ENCODE measurements at regions not wholly inside any gene's neighbourhood (a gene's known extent, or its start where the extent isn't known, plus 50 kb on each side); places are given as distances from the start of the nearest gene placed in this dataset.
"Not testable (repeated sequence)": the region's sequence is repeated elsewhere in the genome, so short reads cannot be mapped to it uniquely, and the experiment has no call there.

DNA sequence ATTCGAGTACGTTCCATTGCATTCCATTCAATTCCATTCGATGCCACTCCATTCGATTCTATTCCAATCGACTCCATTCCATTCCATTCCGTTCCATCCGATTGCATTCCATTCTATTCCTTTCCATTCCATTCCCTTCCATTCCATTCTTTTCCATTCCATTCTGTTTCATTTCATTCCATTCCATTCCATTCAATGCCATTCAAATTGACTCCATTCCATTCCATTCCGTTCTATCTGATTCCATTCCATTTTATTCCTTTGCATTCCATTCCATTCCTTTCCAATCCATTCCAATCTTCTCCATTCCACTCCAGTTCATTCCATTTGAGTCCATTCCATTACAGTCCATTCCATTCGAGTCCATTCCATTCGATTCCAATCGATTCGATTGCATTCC, 2580.0 kb upstream of the TPTE start:
- not testable (repeated sequence) for H3K79me2 ChIP-seq (ENCODE audit: control insufficient read depth, insufficient read depth, low read length); H3K27me3 ChIP-seq (ENCODE audit: insufficient read depth, low read length, poor library complexity); H2BK120ac ChIP-seq (ENCODE audit: low read depth, low read length); H3K36me3 ChIP-seq (ENCODE audit: control insufficient read depth, insufficient read depth, low read length); H3K27ac ChIP-seq (ENCODE audit: low read depth, low read length); H2BK5ac ChIP-seq (ENCODE audit: low read length); H2BK15ac ChIP-seq (replicated peaks; ENCODE audit: low read depth); H3K18ac ChIP-seq (ENCODE audit: low read length); H4K5ac ChIP-seq (ENCODE audit: low read length); H3K4ac ChIP-seq (ENCODE audit: low read depth, low read length); H3K79me1 ChIP-seq (ENCODE audit: low read length); H3K9ac ChIP-seq (ENCODE audit: low read length); H3K4me2 ChIP-seq (ENCODE audit: low read length); H3K4me3 ChIP-seq (ENCODE audit: low read length); DNase-seq; H2AK5ac ChIP-seq (ENCODE audit: low read length); H3K4me1 ChIP-seq (ENCODE audit: control insufficient read depth, low read depth, low read length); H4K8ac ChIP-seq (ENCODE audit: low read depth, low read length); H3K23ac ChIP-seq (ENCODE audit: low read length); H3K56ac ChIP-seq (ENCODE audit: low read length)
- WGBS (ENCODE audit: extremely low coverage, insufficient coverage, low lambda C conversion rate), result 100% methylated on average over 5 of the region's 12 CpGs

DNA sequence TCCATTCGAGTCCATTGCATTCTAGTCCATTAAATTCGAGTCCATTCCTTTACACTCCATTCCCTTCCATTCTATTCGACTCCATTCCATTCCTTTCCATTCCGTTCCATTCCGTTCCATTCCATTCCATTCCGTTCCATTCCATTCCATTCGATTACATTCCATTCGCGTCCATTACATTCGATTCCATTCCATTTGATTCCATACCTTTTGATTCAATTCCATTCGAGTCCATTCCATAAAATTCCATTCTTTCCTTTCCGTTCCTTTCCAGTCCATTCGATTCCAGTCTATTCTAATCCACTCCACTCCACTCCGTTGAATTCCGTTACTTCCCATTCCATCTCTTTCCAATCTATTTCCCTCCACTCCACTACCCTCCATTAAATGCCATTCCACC, 2579.2 kb upstream of the TPTE start:
- not testable (repeated sequence) for H3K18ac ChIP-seq (ENCODE audit: low read length); H4K5ac ChIP-seq (ENCODE audit: low read length); H2BK120ac ChIP-seq (ENCODE audit: low read depth, low read length); H3K36me3 ChIP-seq (ENCODE audit: control insufficient read depth, insufficient read depth, low read length); H3K79me2 ChIP-seq (ENCODE audit: control insufficient read depth, insufficient read depth, low read length); H3K79me1 ChIP-seq (ENCODE audit: low read length); H2AK5ac ChIP-seq (ENCODE audit: low read length); H3K9ac ChIP-seq (ENCODE audit: low read length); H3K27me3 ChIP-seq (ENCODE audit: insufficient read depth, low read length, poor library complexity); H3K4me1 ChIP-seq (ENCODE audit: control insufficient read depth, low read depth, low read length); H3K27ac ChIP-seq (ENCODE audit: low read depth, low read length); H4K8ac ChIP-seq (ENCODE audit: low read depth, low read length); DNase-seq; H3K23ac ChIP-seq (ENCODE audit: low read length); H3K56ac ChIP-seq (ENCODE audit: low read length); H3K4me2 ChIP-seq (ENCODE audit: low read length); H2BK5ac ChIP-seq (ENCODE audit: low read length); H2BK15ac ChIP-seq (replicated peaks; ENCODE audit: low read depth); H3K4ac ChIP-seq (ENCODE audit: low read depth, low read length)
- H3K4me3 ChIP-seq (ENCODE audit: low read length), result peak overlapping the region; percentile 7
- 98% methylated on average over 14 of the region's 15 CpGs for WGBS (ENCODE audit: extremely low coverage, insufficient coverage, low lambda C conversion rate)

DNA sequence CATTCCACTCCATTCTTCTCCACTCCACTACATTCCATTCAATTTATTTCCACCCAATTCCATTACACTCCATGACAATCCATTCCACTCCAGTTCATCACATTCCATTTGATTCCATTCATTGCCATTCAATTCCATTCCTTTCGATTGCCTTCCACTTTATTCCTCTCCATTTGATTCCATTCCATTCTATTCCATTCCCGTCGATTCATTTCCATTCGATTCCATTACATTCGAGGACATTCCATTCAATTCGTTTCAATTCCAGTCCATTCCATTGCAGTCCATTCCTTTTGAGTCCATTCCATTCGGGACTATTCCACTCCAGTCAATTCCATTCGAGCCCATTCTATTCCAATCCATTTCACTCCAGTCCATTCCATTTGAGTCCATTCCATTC, 2577.8 kb upstream of the TPTE start:
- WGBS (ENCODE audit: extremely low coverage, insufficient coverage, low lambda C conversion rate), result 100% methylated on average over 5 of the region's 8 CpGs
- not testable (repeated sequence) for H2BK5ac ChIP-seq (ENCODE audit: low read length)

DNA sequence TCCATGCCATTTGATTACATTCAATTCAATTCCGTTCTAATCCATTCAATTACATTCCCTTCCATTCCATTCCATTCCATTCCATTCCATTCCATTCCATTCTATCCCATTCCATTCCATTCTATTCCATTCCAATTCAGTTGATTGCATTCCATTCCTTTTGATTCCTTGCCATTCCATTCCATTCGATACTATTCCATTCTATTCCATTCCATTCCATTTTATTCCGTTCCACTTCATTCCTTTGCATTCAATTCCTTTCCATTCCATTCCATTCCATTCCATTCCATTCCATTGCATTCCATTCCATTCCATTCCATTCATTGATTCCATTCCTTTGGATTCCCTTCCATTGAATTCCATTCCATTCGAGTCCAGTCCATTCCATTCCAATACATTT, 2574.0 kb upstream of the TPTE start:
- no peak overlapping the region for H3K9ac ChIP-seq (ENCODE audit: low read length)
- no peak overlapping the region for H2BK15ac ChIP-seq (replicated peaks; ENCODE audit: low read depth)
- H3K79me1 ChIP-seq (ENCODE audit: low read length), result no peaks in the 10 kb centered on the region
- H3K79me2 ChIP-seq (ENCODE audit: control insufficient read depth, insufficient read depth, low read length), result no peaks in the 10 kb centered on the region
- no peaks in the 10 kb centered on the region for H3K4me1 ChIP-seq (ENCODE audit: control insufficient read depth, low read depth, low read length)
- H3K23ac ChIP-seq (ENCODE audit: low read length), result no peak overlapping the region
- no peak overlapping the region for H4K8ac ChIP-seq (ENCODE audit: low read depth, low read length)
- H3K4ac ChIP-seq (ENCODE audit: low read depth, low read length), result no peak overlapping the region
- H3K18ac ChIP-seq (ENCODE audit: low read length), result no peak overlapping the region
- no peak overlapping the region for H4K5ac ChIP-seq (ENCODE audit: low read length)
- no peak overlapping the region for H3K56ac ChIP-seq (ENCODE audit: low read length)
- H2BK120ac ChIP-seq (ENCODE audit: low read depth, low read length), result no peak overlapping the region
- H3K27ac ChIP-seq (ENCODE audit: low read depth, low read length), result no peak overlapping the region
- H3K4me3 ChIP-seq (ENCODE audit: low read length), result peak overlapping the region; percentile 10
- H3K4me2 ChIP-seq (ENCODE audit: low read length), result no peak overlapping the region
- no peak for DNase-seq
- no peaks in the 10 kb centered on the region for H3K36me3 ChIP-seq (ENCODE audit: control insufficient read depth, insufficient read depth, low read length)
- no peak overlapping the region for H2AK5ac ChIP-seq (ENCODE audit: low read length)
- 98% methylated on average over 4 of the region's 4 CpGs for WGBS (ENCODE audit: extremely low coverage, insufficient coverage, low lambda C conversion rate)
- H3K27me3 ChIP-seq (ENCODE audit: insufficient read depth, low read length, poor library complexity), result no peaks in the 10 kb centered on the region
- no peak overlapping the region for H2BK5ac ChIP-seq (ENCODE audit: low read length)

More for the DNA sequence above, 2577.8 kb upstream of the TPTE start:
- H4K8ac ChIP-seq (ENCODE audit: low read depth, low read length); H3K36me3 ChIP-seq (ENCODE audit: control insufficient read depth, insufficient read depth, low read length); H3K27me3 ChIP-seq (ENCODE audit: insufficient read depth, low read length, poor library complexity); H3K79me1 ChIP-seq (ENCODE audit: low read length); DNase-seq; H2AK5ac ChIP-seq (ENCODE audit: low read length); H4K5ac ChIP-seq (ENCODE audit: low read length); H3K9ac ChIP-seq (ENCODE audit: low read length); H3K4me2 ChIP-seq (ENCODE audit: low read length); H3K4me1 ChIP-seq (ENCODE audit: control insufficient read depth, low read depth, low read length); H3K56ac ChIP-seq (ENCODE audit: low read length); H3K79me2 ChIP-seq (ENCODE audit: control insufficient read depth, insufficient read depth, low read length); H3K18ac ChIP-seq (ENCODE audit: low read length); H2BK120ac ChIP-seq (ENCODE audit: low read depth, low read length); H3K23ac ChIP-seq (ENCODE audit: low read length); H3K27ac ChIP-seq (ENCODE audit: low read depth, low read length); H3K4ac ChIP-seq (ENCODE audit: low read depth, low read length); H3K4me3 ChIP-seq (ENCODE audit: low read length); H2BK15ac ChIP-seq (replicated peaks; ENCODE audit: low read depth): not testable (repeated sequence)

DNA sequence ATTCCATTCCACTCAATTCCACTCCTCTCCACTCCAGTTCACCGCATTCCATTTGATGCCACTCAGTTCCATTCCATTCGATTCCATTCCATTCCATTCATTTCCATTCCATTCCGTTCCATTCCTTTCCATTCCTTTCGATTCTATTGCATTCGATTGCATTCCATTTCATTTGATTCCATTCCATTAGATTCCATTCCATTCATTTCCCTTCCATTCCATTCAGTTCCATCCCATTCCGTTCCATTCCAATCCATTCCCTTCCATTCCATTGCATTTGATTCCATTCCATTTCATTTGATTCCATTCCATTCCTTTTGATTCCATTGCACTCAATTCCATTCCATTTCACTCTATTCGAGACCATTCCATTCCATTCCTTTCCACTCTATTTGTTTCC, 2572.7 kb upstream of the TPTE start:
- 100% methylated on average over 6 of the region's 7 CpGs for WGBS (ENCODE audit: extremely low coverage, insufficient coverage, low lambda C conversion rate)
- H3K27ac ChIP-seq (ENCODE audit: low read depth, low read length); H3K4ac ChIP-seq (ENCODE audit: low read depth, low read length); H4K5ac ChIP-seq (ENCODE audit: low read length); H4K8ac ChIP-seq (ENCODE audit: low read depth, low read length); H2BK120ac ChIP-seq (ENCODE audit: low read depth, low read length); H3K79me2 ChIP-seq (ENCODE audit: control insufficient read depth, insufficient read depth, low read length); H3K23ac ChIP-seq (ENCODE audit: low read length); H2AK5ac ChIP-seq (ENCODE audit: low read length); H3K36me3 ChIP-seq (ENCODE audit: control insufficient read depth, insufficient read depth, low read length); DNase-seq; H3K4me2 ChIP-seq (ENCODE audit: low read length); H3K4me1 ChIP-seq (ENCODE audit: control insufficient read depth, low read depth, low read length); H2BK15ac ChIP-seq (replicated peaks; ENCODE audit: low read depth); H3K9ac ChIP-seq (ENCODE audit: low read length); H3K56ac ChIP-seq (ENCODE audit: low read length); H3K18ac ChIP-seq (ENCODE audit: low read length); H3K27me3 ChIP-seq (ENCODE audit: insufficient read depth, low read length, poor library complexity); H2BK5ac ChIP-seq (ENCODE audit: low read length); H3K79me1 ChIP-seq (ENCODE audit: low read length): not testable (repeated sequence)
- peak overlapping the region; percentile 1 for H3K4me3 ChIP-seq (ENCODE audit: low read length)

GRCh38 chr21:7949882-7950281, 2571.5 kb upstream of the TPTE start:
- H3K18ac ChIP-seq (ENCODE audit: low read length); H2BK120ac ChIP-seq (ENCODE audit: low read depth, low read length); H3K79me1 ChIP-seq (ENCODE audit: low read length); H4K5ac ChIP-seq (ENCODE audit: low read length); H3K79me2 ChIP-seq (ENCODE audit: control insufficient read depth, insufficient read depth, low read length); H2AK5ac ChIP-seq (ENCODE audit: low read length); H3K56ac ChIP-seq (ENCODE audit: low read length); DNase-seq; H3K4me1 ChIP-seq (ENCODE audit: control insufficient read depth, low read depth, low read length); H3K27me3 ChIP-seq (ENCODE audit: insufficient read depth, low read length, poor library complexity); H3K27ac ChIP-seq (ENCODE audit: low read depth, low read length); H3K23ac ChIP-seq (ENCODE audit: low read length); H3K9ac ChIP-seq (ENCODE audit: low read length); H3K36me3 ChIP-seq (ENCODE audit: control insufficient read depth, insufficient read depth, low read length); H3K4ac ChIP-seq (ENCODE audit: low read depth, low read length); H4K8ac ChIP-seq (ENCODE audit: low read depth, low read length); H2BK15ac ChIP-seq (replicated peaks; ENCODE audit: low read depth); H2BK5ac ChIP-seq (ENCODE audit: low read length); H3K4me2 ChIP-seq (ENCODE audit: low read length): not testable (repeated sequence)
- H3K4me3 ChIP-seq (ENCODE audit: low read length), result peak overlapping the region; percentile 13
- 98% methylated on average over 6 of the region's 6 CpGs for WGBS (ENCODE audit: extremely low coverage, insufficient coverage, low lambda C conversion rate)

Data from mesendoderm (in vitro differentiated cells).